IMR-90 (cell line): ENCODE measurements at regions not wholly inside any gene's neighbourhood (a gene's known extent, or its start where the extent isn't known, plus 50 kb on each side); places are given as distances from the start of the nearest gene placed in this dataset.

ENCODE experiments used
- ATAC-seq: fragments of 200-7000 bp; cut with Tn5 transposase; 2 replicates; pipeline ENCODE4 v1.9.1; 2020; ENCODE audit warnings: low read depth, mild to moderate bottlenecking, moderate library complexity
- BruUV-seq: library from RNA; stranded (reverse); fragments of 400-500 nt; replicated peaks from 2 replicates; lab custom pipeline; 2021; lab: Mats Ljungman, UMichigan
- CTCF ChIA-PET: fragments of 300-600 bp; formaldehyde crosslinking; extraction: SDS; loops from one replicate; lab custom pipeline; 2021; ENCODE audit warnings: antibody characterized with exemption; lab: Yijun Ruan, JAX
- POLR2A ChIA-PET: fragments of 300-600 bp; sonication (Branson Sonifier 250); formaldehyde crosslinking; loops from one replicate; lab custom pipeline; 2022; ENCODE audit warnings: antibody characterized with exemption; ENCODE audit not compliant: unreplicated experiment; lab: Charles Lee
- DNase-seq: peaks from one replicate; pipeline ENCODE4 v3.0.0; 2013
- H2AFZ ChIP-seq: replicated peaks from 2 replicates; pipeline ENCODE3; 2013; ENCODE audit warnings: low read length, mild to moderate bottlenecking; ENCODE audit not compliant: poor library complexity
- H2AK5ac ChIP-seq: 2 replicates; pipeline ENCODE4 v1.6.1; 2013; ENCODE audit warnings: low read depth, low read length, inconsistent platforms
- H2AK9ac ChIP-seq: replicated peaks from 2 replicates; pipeline ENCODE3; 2013; ENCODE audit warnings: mild to moderate bottlenecking, low read depth, low read length, moderate library complexity; ENCODE audit not compliant: poor library complexity
- H2BK120ac ChIP-seq: 2 replicates; pipeline ENCODE4 v1.6.1; 2013; ENCODE audit warnings: low read depth, low read length, inconsistent platforms
- H2BK15ac ChIP-seq: 3 replicates; pipeline ENCODE4 v1.6.1; 2013; ENCODE audit warnings: low read depth, low read length, inconsistent platforms
- H2BK20ac ChIP-seq: 2 replicates; pipeline ENCODE4 v1.6.1; 2013; ENCODE audit warnings: low read depth, mild to moderate bottlenecking, inconsistent platforms, low read length, moderate library complexity
- H2BK5ac ChIP-seq: 2 replicates; pipeline ENCODE4 v1.6.1; 2013; ENCODE audit warnings: mild to moderate bottlenecking, low read depth, low read length, inconsistent platforms; ENCODE audit not compliant: poor library complexity, severe bottlenecking
- H3K14ac ChIP-seq: replicated peaks from 2 replicates; pipeline ENCODE4 v1.6.1; 2013; ENCODE audit warnings: low read depth, low read length, inconsistent platforms
- H3K18ac ChIP-seq: 2 replicates; pipeline ENCODE4 v1.6.1; 2013; ENCODE audit warnings: low read depth, low read length, control low read depth
- H3K23ac ChIP-seq: 2 replicates; pipeline ENCODE4 v1.6.1; 2013; ENCODE audit warnings: low read depth, low read length, inconsistent platforms
- H3K27ac ChIP-seq: 2 replicates; pipeline ENCODE4 v1.5.1; 2013; ENCODE audit warnings: mild to moderate bottlenecking, control low read depth, low read length; ENCODE audit not compliant: insufficient read depth
- H3K27me3 ChIP-seq: 2 replicates; pipeline ENCODE4 v1.6.1; 2013; ENCODE audit warnings: low read length; ENCODE audit not compliant: control insufficient read depth, insufficient read depth
- H3K36me3 ChIP-seq: 2 replicates; pipeline ENCODE4 v1.6.1; 2013; ENCODE audit warnings: low read length, mixed read lengths; ENCODE audit not compliant: control insufficient read depth, insufficient read depth
- H3K4ac ChIP-seq: 2 replicates; pipeline ENCODE4 v1.6.1; 2013; ENCODE audit warnings: low read depth, low read length, inconsistent platforms
- H3K4me1 ChIP-seq: 2 replicates; pipeline ENCODE4 v1.6.1; 2013; ENCODE audit warnings: low read length, mixed read lengths; ENCODE audit not compliant: control insufficient read depth, insufficient read depth
- H3K4me2 ChIP-seq: 2 replicates; pipeline ENCODE4 v1.6.1; 2013; ENCODE audit warnings: low read depth, mild to moderate bottlenecking, control low read depth, low read length, moderate library complexity
- H3K4me3 ChIP-seq: 2 replicates; pipeline ENCODE4 v1.5.1; 2013; ENCODE audit warnings: low read depth, mild to moderate bottlenecking, control low read depth, low read length, moderate library complexity; ENCODE audit not compliant: insufficient read depth
- H3K56ac ChIP-seq: 2 replicates; pipeline ENCODE4 v1.6.1; 2013; ENCODE audit warnings: low read length, inconsistent platforms; ENCODE audit not compliant: insufficient read depth; ENCODE audit errors: extremely low read depth
- H3K79me1 ChIP-seq, 2 experiments: 2 replicates each; pipeline ENCODE4 v1.6.1; 2013; ENCODE audit warnings: low read length in 2 of 2, inconsistent platforms in 1 of 2, low read depth in 1 of 2
- H3K9ac ChIP-seq: 2 replicates; pipeline ENCODE4 v1.6.1; 2013; ENCODE audit warnings: low read depth, low read length, control low read depth
- H3K9me1 ChIP-seq: 2 replicates; pipeline ENCODE4 v1.6.1; 2013; ENCODE audit warnings: low read length, inconsistent platforms; ENCODE audit not compliant: insufficient read depth
- H3K9me3 ChIP-seq: 2 replicates; pipeline ENCODE4 v1.6.1; 2013; ENCODE audit warnings: low read length; ENCODE audit not compliant: control insufficient read depth, insufficient read depth
- H4K20me1 ChIP-seq: 2 replicates; pipeline ENCODE4 v1.6.1; 2013; ENCODE audit warnings: low read length, inconsistent platforms; ENCODE audit not compliant: insufficient read depth
- H4K5ac ChIP-seq: 2 replicates; pipeline ENCODE4 v1.6.1; 2013; ENCODE audit warnings: mild to moderate bottlenecking, low read depth, low read length, control low read depth
- H4K8ac ChIP-seq, 2 experiments: 2 replicates each; pipeline ENCODE4 v1.6.1; 2013; ENCODE audit warnings: low read depth in 2 of 2, low read length in 2 of 2, control low read depth in 1 of 2, inconsistent platforms in 1 of 2
- H4K91ac ChIP-seq: 2 replicates; pipeline ENCODE4 v1.6.1; 2013; ENCODE audit warnings: low read depth, low read length, inconsistent platforms; ENCODE audit not compliant: insufficient read depth
- CEBPB ChIP-seq: IDR thresholded peaks from 2 replicates; pipeline ENCODE4 v1.6.1; 2012; ENCODE audit warnings: low read depth, low read length, improper control_type of control experiment
- CHD1 ChIP-seq: IDR thresholded peaks from 2 replicates; pipeline ENCODE4 v1.6.1; 2012; ENCODE audit warnings: low read depth, low read length, improper control_type of control experiment
- MAZ ChIP-seq: IDR thresholded peaks from 2 replicates; pipeline ENCODE4 v1.6.1; 2012; ENCODE audit warnings: low read depth, mild to moderate bottlenecking, low read length, improper control_type of control experiment, moderate library complexity, borderline replicate concordance
- RAD21 ChIP-seq: IDR thresholded peaks from 2 replicates; pipeline ENCODE4 v1.6.1; 2012; ENCODE audit warnings: low read length, improper control_type of control experiment
- SMC3 ChIP-seq: fragments of 150-350 bp; IDR thresholded peaks from 2 replicates; pipeline ENCODE4 v1.6.1; 2016; ENCODE audit warnings: low read depth, mild to moderate bottlenecking, antibody characterized with exemption, low read length, moderate library complexity
- WGBS, 2 experiments: methylation state at CpG; one replicate each; pipeline versions ENCODE4 v1.1.5 to v1.1.7; 2013; ENCODE audit warnings: missing lambda C conversion rate in 2 of 2; ENCODE audit not compliant: insufficient read length in 1 of 2; ENCODE audit errors: extremely low coverage in 2 of 2; 5-methylcytosine and 5-hydroxymethylcytosine counted together
- dilution Hi-C: fragments of 300-500 bp; cut with HindIII; formaldehyde crosslinking; loops from one replicate; pipeline ENCODE4 v1.14.3; 2018; ENCODE audit warnings: low sequenced_read_pairs; ENCODE audit not compliant: unreplicated experiment
- in situ Hi-C: fragments of 300-500 bp; cut with MboI; formaldehyde crosslinking; loops from 3 replicates; pipeline ENCODE4 v1.14.3; 2019; ENCODE audit warnings: low sequenced_read_pairs, inconsistent platforms, mixed read lengths
- intact Hi-C: fragments of 100-400 bp; cut with micrococcal nuclease; formaldehyde crosslinking; loops from 2 replicates; pipeline ENCODE4 v1.10.0; 2022
- TF ChIP-seq, protein P1 (sequence below): fragments of 150-350 bp; IDR thresholded peaks from 2 replicates; pipeline ENCODE4 v1.6.1; 2016; ENCODE audit warnings: low read depth, mild to moderate bottlenecking, low read length, moderate library complexity, borderline replicate concordance

DNA sequence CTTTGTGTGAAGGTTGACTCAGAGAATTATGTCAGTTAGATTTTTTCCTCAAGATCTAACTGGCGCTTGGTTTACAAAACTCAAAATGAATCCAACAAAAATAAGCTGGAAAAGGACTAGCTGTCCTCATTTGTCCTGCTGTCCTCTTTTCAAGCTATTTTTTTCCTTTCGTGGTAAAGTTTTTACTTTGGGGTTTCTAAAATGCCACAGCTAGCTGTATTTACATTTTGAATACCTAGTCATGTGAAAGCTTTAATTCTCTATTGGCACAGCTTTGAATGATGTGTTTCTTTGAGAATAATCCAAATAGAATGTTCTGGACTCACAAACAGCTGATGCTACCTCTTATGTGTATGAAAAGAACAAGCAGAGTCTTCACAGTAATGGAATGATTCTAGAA lies 673.6 kb upstream of the NR5A2 start (continued):
- TF ChIP-seq, protein P1, sequence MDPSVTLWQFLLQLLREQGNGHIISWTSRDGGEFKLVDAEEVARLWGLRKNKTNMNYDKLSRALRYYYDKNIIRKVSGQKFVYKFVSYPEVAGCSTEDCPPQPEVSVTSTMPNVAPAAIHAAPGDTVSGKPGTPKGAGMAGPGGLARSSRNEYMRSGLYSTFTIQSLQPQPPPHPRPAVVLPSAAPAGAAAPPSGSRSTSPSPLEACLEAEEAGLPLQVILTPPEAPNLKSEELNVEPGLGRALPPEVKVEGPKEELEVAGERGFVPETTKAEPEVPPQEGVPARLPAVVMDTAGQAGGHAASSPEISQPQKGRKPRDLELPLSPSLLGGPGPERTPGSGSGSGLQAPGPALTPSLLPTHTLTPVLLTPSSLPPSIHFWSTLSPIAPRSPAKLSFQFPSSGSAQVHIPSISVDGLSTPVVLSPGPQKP = no peak
- no peak for TF ChIP-seq CEBPB
- TF ChIP-seq MAZ = no peak

DNA sequence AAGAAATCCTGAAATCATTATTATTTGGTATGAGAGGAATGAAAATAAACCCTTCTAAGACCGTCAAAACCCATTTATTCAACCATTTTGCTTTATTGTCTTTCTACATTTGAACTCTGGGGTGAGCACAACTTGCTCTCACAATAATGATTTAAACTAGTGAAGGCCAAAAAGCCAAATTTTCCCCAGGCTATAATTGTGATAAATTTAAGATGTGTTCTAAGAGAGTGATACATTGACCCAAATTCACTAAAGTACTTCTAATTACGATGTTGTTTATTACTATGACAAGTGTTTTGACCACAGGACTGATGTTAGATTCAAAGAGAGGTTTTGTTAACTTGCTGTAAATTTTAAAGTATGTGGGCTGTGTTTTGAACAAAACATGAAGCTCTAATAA lies 670.9 kb upstream of the NR5A2 start:
- no peak overlapping the region for H2BK5ac ChIP-seq
- in situ Hi-C loops (no loop called here), dilution Hi-C loops (no loop called here), intact Hi-C loops (no loop called here)
- H3K4me3 ChIP-seq = no peak overlapping the region
- DNase-seq (no peak), ATAC-seq (no peak)
- no peak overlapping the region for H2BK120ac ChIP-seq
- no peak overlapping the region for H3K56ac ChIP-seq
- H3K4ac ChIP-seq = no peak overlapping the region
- H3K18ac ChIP-seq = no peak overlapping the region
- no peak overlapping the region for H3K23ac ChIP-seq
- ChIA-PET CTCF (no interaction called here), POLR2A (no interaction called here)
- H2AK9ac ChIP-seq = no peak overlapping the region
- no peaks in the 10 kb centered on the region for H4K20me1 ChIP-seq
- H3K27ac ChIP-seq = no peak overlapping the region
- TF ChIP-seq CHD1 (no peak), SMC3 (no peak), RAD21 (no peak)
- no peaks in the 10 kb centered on the region for H3K9me3 ChIP-seq
- H2AFZ ChIP-seq = no peak overlapping the region
- H2BK15ac ChIP-seq = no peak overlapping the region
- no peak overlapping the region for H3K4me2 ChIP-seq
- H4K8ac ChIP-seq = no peak overlapping the region
- no TSS peak for BruUV-seq
- no peak overlapping the region for H3K14ac ChIP-seq
- H3K79me1 ChIP-seq = no peaks in the 10 kb centered on the region
- H3K9ac ChIP-seq = no peak overlapping the region
- no peak overlapping the region for H2AK5ac ChIP-seq
- H4K91ac ChIP-seq = no peak overlapping the region
- H3K36me3 ChIP-seq = no peaks in the 10 kb centered on the region
- H3K27me3 ChIP-seq = no peaks in the 10 kb centered on the region
- H3K4me1 ChIP-seq = no peaks in the 10 kb centered on the region
- H2BK20ac ChIP-seq = no peak overlapping the region
- H3K9me1 ChIP-seq = no peaks in the 10 kb centered on the region; the same call in 1 of the 2 replicates
- no peak overlapping the region for H4K5ac ChIP-seq
- WGBS, 2 experiments = no CpG with 5 or more reads among the region's 2 CpGs
